ENCODE measurements at regions not wholly inside any gene's neighbourhood (a gene's known extent, or its start where the extent isn't known, plus 50 kb on each side); places are given as distances from the start of the nearest gene placed in this dataset.

- no peak for TF ChIP-seq CTCF (IDR thresholded peaks at IDR 0.05; ENCODE audit: extremely low read depth, missing control alignments)
Measured at GRCh38 chr16:6940968-6941367, 391.7 kb upstream of the RBFOX1 start.

GRCh38 chr16:6937641-6938040 lies 395.0 kb upstream of the RBFOX1 start:
- DNase-seq (ENCODE audit: low spot score): no peak
- no peak for TF ChIP-seq CTCF (IDR thresholded peaks at IDR 0.05; ENCODE audit: extremely low read depth, missing control alignments)

More at GRCh38 chr16:6940968-6941367, 391.7 kb upstream of the RBFOX1 start:
- DNase-seq (ENCODE audit: low spot score): no peak

GRCh38 chr16:6932871-6933385 lies 399.7 kb upstream of the RBFOX1 start:
- no peak for TF ChIP-seq CTCF (IDR thresholded peaks at IDR 0.05; ENCODE audit: extremely low read depth, missing control alignments)
- DNase-seq (ENCODE audit: low spot score): no peak

GRCh38 chr16:6929868-6930267 lies 402.8 kb upstream of the RBFOX1 start:
- TF ChIP-seq CTCF (IDR thresholded peaks at IDR 0.05; ENCODE audit: extremely low read depth, missing control alignments): no peak
- DNase-seq (ENCODE audit: low spot score): no peak

- DNase-seq (ENCODE audit: low spot score): no peak
- TF ChIP-seq CTCF (IDR thresholded peaks at IDR 0.05; ENCODE audit: extremely low read depth, missing control alignments): no peak
Measured at GRCh38 chr16:6926762-6927161, 405.9 kb upstream of the RBFOX1 start.

- TF ChIP-seq CTCF (IDR thresholded peaks at IDR 0.05; ENCODE audit: extremely low read depth, missing control alignments): no peak
- DNase-seq (ENCODE audit: low spot score): no peak
Measured at GRCh38 chr16:6926341-6926740, 406.3 kb upstream of the RBFOX1 start.

GRCh38 chr16:6918646-6919045 lies 414.0 kb upstream of the RBFOX1 start:
- TF ChIP-seq CTCF (IDR thresholded peaks at IDR 0.05; ENCODE audit: extremely low read depth, missing control alignments): no peak
- DNase-seq (ENCODE audit: low spot score): no peak

Measured in GM20000 (cell line).